GM23338 (cell line): ENCODE measurements at regions not wholly inside any gene's neighbourhood (a gene's known extent, or its start where the extent isn't known, plus 50 kb on each side); places are given as distances from the start of the nearest gene placed in this dataset.
"Not testable (repeated sequence)": the region's sequence is repeated elsewhere in the genome, so short reads cannot be mapped to it uniquely, and the experiment has no call there.

Source experiments
- ATAC-seq: fragments of 200-7000 bp; cut with Tn5 transposase; 3 replicates; pipeline ENCODE4 v1.9.1; 2020
- DNase-seq: peaks from one replicate; pipeline ENCODE4 v3.0.0-alpha.2; 2015; ENCODE audit warnings: low spot score
- H2AFZ ChIP-seq: fragments of 200-600 bp; sonication (generic); 2 replicates; pipeline ENCODE4 v1.8.0; 2016; ENCODE audit warnings: antibody characterized with exemption, mild to moderate bottlenecking, moderate library complexity
- H3F3A ChIP-seq: fragments of 200-600 bp; sonication (generic); replicated peaks from 2 replicates; pipeline ENCODE4 v1.8.0; 2017; ENCODE audit warnings: antibody characterized with exemption, mixed run types, low read depth
- H3K27ac ChIP-seq: fragments of 200-600 bp; sonication (generic); 2 replicates; pipeline ENCODE4 v1.6.1; 2016; ENCODE audit warnings: low read depth
- H3K27me3 ChIP-seq: fragments of 200-600 bp; sonication (generic); 2 replicates; pipeline ENCODE4 v1.8.0; 2016; ENCODE audit warnings: mild to moderate bottlenecking, mixed run types, moderate library complexity; ENCODE audit not compliant: insufficient read depth
- H3K36me3 ChIP-seq: fragments of 200-600 bp; sonication (generic); 2 replicates; pipeline ENCODE4 v1.8.0; 2016; ENCODE audit warnings: mild to moderate bottlenecking; ENCODE audit not compliant: insufficient read depth
- H3K4me1 ChIP-seq: fragments of 200-600 bp; sonication (generic); 2 replicates; pipeline ENCODE4 v1.8.0; 2016; ENCODE audit warnings: mild to moderate bottlenecking, moderate library complexity; ENCODE audit not compliant: insufficient read depth
- H3K4me2 ChIP-seq: fragments of 200-600 bp; sonication (generic); 2 replicates; pipeline ENCODE4 v1.7.1; 2017; ENCODE audit warnings: mixed run types
- H3K4me3 ChIP-seq: fragments of 200-600 bp; sonication (generic); 2 replicates; pipeline ENCODE4 v1.6.1; 2016; ENCODE audit warnings: mixed run types
- H3K79me2 ChIP-seq: fragments of 200-600 bp; sonication (generic); replicated peaks from 2 replicates; pipeline ENCODE4 v1.8.0; 2017; ENCODE audit warnings: mild to moderate bottlenecking; ENCODE audit not compliant: insufficient read depth
- H3K9me2 ChIP-seq: fragments of 200-600 bp; sonication (generic); 2 replicates; pipeline ENCODE4 v1.8.0; 2017; ENCODE audit not compliant: insufficient read depth
- H4K20me1 ChIP-seq: fragments of 200-600 bp; sonication (generic); replicated peaks from 2 replicates; pipeline ENCODE4 v1.8.0; 2017; ENCODE audit warnings: mild to moderate bottlenecking; ENCODE audit not compliant: insufficient read depth
- H3K27ac Mint-ChIP-seq: 2 replicates; pipeline ENCODE4 v1.8.0; 2020; ENCODE audit warnings: inconsistent platforms, mild to moderate bottlenecking, moderate library complexity, mixed read lengths
- H3K27me3 Mint-ChIP-seq: 3 replicates; pipeline ENCODE4 v1.8.0; 2022; ENCODE audit warnings: low read depth, mild to moderate bottlenecking, moderate library complexity, mixed read lengths, inconsistent platforms; ENCODE audit not compliant: insufficient read depth, poor library complexity
- H3K36me3 Mint-ChIP-seq: 3 replicates; pipeline ENCODE4 v1.8.0; 2021; ENCODE audit warnings: low read depth, mild to moderate bottlenecking, inconsistent platforms, moderate library complexity, mixed read lengths
- H3K4me1 Mint-ChIP-seq: 3 replicates; pipeline ENCODE4 v1.8.0; 2020; ENCODE audit warnings: mild to moderate bottlenecking, inconsistent platforms, mixed read lengths
- H3K4me3 Mint-ChIP-seq: 3 replicates; pipeline ENCODE4 v1.8.0; 2021; ENCODE audit warnings: moderate library complexity, mild to moderate bottlenecking, inconsistent platforms, mixed read lengths
- H3K9me3 Mint-ChIP-seq: 3 replicates; pipeline ENCODE4 v1.8.0; 2020; ENCODE audit warnings: moderate library complexity, mild to moderate bottlenecking, inconsistent platforms, mixed read lengths
- EZH2phosphoT487 ChIP-seq: fragments of 200-600 bp; sonication (generic); IDR thresholded peaks from one replicate; pipeline ENCODE4 v1.8.1; 2018; ENCODE audit warnings: antibody characterized with exemption; ENCODE audit not compliant: unreplicated experiment
- JUNB ChIP-seq: IDR thresholded peaks from one replicate; pipeline ENCODE4 v1.6.1; 2016; ENCODE audit warnings: antibody characterized with exemption; ENCODE audit not compliant: unreplicated experiment
- POLR2AphosphoS5 ChIP-seq: IDR thresholded peaks from 2 replicates; pipeline ENCODE4 v1.6.1; 2016; ENCODE audit warnings: antibody characterized with exemption, low read depth
- TF ChIP-seq, protein P1 (sequence below): IDR thresholded peaks from one replicate; pipeline ENCODE4 v1.6.1; 2018; ENCODE audit warnings: antibody characterized with exemption; ENCODE audit not compliant: unreplicated experiment
- TF ChIP-seq, protein P2 (sequence below): fragments of 250-450 bp; sonication (Bioruptor Pico); IDR thresholded peaks from 2 replicates; pipeline ENCODE4 v1.5.0; 2020; ENCODE audit warnings: mild to moderate bottlenecking, moderate library complexity

DNA sequence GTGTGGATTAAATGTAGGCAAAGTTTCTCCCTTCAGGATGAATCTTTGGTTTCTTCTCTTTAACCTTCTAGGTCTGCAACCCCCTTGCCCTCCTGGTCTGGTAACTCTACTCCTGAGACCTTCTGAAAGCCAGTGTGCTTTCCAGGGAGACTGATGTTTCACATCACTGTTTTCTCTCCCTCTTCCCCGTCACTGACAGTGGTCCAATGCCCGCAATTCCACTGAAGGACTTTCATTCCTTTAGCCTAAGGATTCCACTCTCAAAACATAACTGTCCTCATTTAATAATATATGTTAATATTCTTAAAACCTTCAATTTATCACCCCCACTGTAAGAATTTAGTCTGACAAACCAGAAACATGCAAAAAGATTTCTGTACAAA lies 101.5 kb upstream of the CPNE4 start (continued):
- TF ChIP-seq, protein P1, sequence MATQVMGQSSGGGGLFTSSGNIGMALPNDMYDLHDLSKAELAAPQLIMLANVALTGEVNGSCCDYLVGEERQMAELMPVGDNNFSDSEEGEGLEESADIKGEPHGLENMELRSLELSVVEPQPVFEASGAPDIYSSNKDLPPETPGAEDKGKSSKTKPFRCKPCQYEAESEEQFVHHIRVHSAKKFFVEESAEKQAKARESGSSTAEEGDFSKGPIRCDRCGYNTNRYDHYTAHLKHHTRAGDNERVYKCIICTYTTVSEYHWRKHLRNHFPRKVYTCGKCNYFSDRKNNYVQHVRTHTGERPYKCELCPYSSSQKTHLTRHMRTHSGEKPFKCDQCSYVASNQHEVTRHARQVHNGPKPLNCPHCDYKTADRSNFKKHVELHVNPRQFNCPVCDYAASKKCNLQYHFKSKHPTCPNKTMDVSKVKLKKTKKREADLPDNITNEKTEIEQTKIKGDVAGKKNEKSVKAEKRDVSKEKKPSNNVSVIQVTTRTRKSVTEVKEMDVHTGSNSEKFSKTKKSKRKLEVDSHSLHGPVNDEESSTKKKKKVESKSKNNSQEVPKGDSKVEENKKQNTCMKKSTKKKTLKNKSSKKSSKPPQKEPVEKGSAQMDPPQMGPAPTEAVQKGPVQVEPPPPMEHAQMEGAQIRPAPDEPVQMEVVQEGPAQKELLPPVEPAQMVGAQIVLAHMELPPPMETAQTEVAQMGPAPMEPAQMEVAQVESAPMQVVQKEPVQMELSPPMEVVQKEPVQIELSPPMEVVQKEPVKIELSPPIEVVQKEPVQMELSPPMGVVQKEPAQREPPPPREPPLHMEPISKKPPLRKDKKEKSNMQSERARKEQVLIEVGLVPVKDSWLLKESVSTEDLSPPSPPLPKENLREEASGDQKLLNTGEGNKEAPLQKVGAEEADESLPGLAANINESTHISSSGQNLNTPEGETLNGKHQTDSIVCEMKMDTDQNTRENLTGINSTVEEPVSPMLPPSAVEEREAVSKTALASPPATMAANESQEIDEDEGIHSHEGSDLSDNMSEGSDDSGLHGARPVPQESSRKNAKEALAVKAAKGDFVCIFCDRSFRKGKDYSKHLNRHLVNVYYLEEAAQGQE, result no peak
- TF ChIP-seq POLR2AphosphoS5, result no peak
- no peak for TF ChIP-seq JUNB
- TF ChIP-seq EZH2phosphoT487, result no peak
- TF ChIP-seq, protein P2, sequence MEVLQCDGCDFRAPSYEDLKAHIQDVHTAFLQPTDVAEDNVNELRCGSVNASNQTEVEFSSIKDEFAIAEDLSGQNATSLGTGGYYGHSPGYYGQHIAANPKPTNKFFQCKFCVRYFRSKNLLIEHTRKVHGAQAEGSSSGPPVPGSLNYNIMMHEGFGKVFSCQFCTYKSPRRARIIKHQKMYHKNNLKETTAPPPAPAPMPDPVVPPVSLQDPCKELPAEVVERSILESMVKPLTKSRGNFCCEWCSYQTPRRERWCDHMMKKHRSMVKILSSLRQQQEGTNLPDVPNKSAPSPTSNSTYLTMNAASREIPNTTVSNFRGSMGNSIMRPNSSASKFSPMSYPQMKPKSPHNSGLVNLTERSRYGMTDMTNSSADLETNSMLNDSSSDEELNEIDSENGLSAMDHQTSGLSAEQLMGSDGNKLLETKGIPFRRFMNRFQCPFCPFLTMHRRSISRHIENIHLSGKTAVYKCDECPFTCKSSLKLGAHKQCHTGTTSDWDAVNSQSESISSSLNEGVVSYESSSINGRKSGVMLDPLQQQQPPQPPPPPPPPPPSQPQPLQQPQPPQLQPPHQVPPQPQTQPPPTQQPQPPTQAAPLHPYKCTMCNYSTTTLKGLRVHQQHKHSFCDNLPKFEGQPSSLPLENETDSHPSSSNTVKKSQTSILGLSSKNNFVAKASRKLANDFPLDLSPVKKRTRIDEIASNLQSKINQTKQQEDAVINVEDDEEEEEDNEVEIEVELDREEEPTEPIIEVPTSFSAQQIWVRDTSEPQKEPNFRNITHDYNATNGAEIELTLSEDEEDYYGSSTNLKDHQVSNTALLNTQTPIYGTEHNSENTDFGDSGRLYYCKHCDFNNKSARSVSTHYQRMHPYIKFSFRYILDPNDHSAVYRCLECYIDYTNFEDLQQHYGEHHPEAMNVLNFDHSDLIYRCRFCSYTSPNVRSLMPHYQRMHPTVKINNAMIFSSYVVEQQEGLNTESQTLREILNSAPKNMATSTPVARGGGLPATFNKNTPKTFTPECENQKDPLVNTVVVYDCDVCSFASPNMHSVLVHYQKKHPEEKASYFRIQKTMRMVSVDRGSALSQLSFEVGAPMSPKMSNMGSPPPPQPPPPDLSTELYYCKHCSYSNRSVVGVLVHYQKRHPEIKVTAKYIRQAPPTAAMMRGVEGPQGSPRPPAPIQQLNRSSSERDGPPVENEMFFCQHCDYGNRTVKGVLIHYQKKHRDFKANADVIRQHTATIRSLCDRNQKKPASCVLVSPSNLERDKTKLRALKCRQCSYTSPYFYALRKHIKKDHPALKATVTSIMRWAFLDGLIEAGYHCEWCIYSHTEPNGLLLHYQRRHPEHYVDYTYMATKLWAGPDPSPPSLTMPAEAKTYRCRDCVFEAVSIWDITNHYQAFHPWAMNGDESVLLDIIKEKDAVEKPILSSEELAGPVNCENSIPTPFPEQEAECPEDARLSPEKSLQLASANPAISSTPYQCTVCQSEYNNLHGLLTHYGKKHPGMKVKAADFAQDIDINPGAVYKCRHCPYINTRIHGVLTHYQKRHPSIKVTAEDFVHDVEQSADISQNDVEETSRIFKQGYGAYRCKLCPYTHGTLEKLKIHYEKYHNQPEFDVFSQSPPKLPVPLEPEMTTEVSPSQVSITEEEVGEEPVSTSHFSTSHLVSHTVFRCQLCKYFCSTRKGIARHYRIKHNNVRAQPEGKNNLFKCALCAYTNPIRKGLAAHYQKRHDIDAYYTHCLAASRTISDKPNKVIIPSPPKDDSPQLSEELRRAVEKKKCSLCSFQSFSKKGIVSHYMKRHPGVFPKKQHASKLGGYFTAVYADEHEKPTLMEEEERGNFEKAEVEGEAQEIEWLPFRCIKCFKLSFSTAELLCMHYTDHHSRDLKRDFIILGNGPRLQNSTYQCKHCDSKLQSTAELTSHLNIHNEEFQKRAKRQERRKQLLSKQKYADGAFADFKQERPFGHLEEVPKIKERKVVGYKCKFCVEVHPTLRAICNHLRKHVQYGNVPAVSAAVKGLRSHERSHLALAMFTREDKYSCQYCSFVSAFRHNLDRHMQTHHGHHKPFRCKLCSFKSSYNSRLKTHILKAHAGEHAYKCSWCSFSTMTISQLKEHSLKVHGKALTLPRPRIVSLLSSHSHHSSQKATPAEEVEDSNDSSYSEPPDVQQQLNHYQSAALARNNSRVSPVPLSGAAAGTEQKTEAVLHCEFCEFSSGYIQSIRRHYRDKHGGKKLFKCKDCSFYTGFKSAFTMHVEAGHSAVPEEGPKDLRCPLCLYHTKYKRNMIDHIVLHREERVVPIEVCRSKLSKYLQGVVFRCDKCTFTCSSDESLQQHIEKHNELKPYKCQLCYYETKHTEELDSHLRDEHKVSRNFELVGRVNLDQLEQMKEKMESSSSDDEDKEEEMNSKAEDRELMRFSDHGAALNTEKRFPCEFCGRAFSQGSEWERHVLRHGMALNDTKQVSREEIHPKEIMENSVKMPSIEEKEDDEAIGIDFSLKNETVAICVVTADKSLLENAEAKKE (CRISPR knock-in tag), result no peak

DNA sequence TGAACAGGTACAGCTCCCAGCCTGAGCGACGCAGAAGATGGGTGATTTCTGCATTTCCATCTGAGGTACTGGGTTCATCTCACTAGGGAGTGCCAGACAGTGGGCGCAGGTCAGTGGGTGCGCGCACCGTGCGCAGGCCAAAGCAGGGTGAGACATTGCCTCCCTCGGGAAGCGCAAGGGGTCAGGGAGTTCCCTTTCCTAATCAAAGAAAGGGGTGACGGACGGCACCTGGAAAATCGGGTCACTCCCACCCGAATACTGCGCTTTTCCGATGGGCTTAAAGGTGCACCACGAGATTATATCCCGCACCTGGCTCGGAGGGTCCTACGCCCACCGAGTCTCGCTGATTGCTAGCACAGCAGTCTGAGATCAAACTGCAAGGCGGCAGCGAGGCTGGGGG lies 102.1 kb upstream of the CPNE4 start:
- not testable (repeated sequence) for H3F3A ChIP-seq, H4K20me1 ChIP-seq, H3K9me2 ChIP-seq, H3K27me3 Mint-ChIP-seq, H3K9me3 Mint-ChIP-seq, H3K36me3 Mint-ChIP-seq, H3K27me3 ChIP-seq, H3K27ac Mint-ChIP-seq, H3K27ac ChIP-seq, DNase-seq, H3K36me3 ChIP-seq, H3K79me2 ChIP-seq
- Mint-ChIP-seq H3K4me3 (peak overlapping the region; percentile 77), H3K4me1 (peaks cover 18% of the 10 kb centered on the region)
- Histone ChIP-seq H3K4me3 (peak overlapping the region; percentile 74), H3K4me2 (peak overlapping the region; percentile 80), H3K4me1 (peaks cover 17% of the 10 kb centered on the region), H2AFZ (peak overlapping the region; percentile 87)
- peak; percentile 64 for ATAC-seq
